HG02840 (cell line): ENCODE measurements at regions not wholly inside any gene's neighbourhood (a gene's known extent, or its start where the extent isn't known, plus 50 kb on each side); places are given as distances from the start of the nearest gene placed in this dataset.

Experiments used
- ATAC-seq: cut with Tn5 transposase; IDR thresholded peaks from one replicate; pipeline ENCODE4 v1.9.1; 2021; ENCODE audit warnings: mild to moderate bottlenecking, moderate library complexity, moderate number of reproducible peaks; ENCODE audit not compliant: unreplicated experiment, low FRiP score

DNA sequence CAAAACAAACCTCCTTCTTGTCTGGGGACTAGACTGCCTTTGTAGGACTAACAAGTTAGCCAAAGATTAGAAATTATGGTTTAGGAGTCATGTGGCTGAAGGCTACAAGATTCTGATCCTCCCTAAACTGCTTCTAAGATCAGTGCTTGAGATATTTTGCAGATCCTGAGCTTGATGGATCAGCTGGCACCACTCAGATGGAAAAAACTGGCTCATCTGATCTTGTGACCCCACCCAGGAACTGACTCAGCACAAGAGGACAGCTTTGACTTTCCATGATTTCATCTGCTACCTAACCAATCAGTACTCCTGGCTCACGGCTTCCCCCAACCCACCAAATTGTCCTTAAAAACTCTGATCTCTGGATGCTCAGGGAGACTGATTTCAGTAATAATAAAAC is 271.5 kb upstream of the TAC1 start:
- no peak for ATAC-seq

DNA sequence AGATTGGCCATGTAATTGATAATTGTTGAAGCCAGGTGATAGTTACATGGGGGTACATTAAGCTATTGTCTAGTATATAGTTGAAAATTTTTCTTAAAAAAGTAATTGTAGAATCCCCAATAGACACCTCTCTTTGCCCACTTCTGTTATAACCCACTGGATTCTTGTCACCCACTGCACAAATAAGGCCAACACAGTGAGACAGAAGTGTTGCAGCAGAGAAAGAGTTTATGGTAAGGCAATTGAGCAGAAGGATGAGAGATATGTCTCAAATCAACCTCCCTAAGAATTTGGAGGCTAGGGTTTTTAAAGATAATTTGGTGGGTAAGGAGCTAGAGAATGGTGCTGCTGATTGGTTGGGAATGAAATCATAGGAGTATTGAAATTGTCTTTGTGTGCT is 270.3 kb upstream of the TAC1 start:
- no peak for ATAC-seq

DNA sequence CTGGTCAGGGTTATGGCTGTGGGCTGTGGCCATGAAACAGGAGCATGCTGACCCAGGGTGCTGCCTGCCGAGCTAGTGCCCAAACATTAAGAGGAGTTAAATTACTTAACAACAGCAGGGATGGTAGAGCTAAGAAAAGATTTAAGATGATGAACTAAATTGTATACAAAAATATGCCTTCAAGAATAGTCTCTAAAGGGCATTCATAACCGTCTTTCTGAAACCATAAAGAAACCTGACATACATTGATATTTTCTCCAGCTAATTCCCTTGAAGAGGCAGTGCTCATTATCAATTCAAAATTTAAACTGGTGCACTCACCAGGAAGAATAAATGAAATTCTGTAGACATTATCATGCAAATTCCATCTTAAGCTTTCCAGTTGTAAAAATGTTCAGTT is 265.8 kb upstream of the TAC1 start:
- no peak for ATAC-seq

DNA sequence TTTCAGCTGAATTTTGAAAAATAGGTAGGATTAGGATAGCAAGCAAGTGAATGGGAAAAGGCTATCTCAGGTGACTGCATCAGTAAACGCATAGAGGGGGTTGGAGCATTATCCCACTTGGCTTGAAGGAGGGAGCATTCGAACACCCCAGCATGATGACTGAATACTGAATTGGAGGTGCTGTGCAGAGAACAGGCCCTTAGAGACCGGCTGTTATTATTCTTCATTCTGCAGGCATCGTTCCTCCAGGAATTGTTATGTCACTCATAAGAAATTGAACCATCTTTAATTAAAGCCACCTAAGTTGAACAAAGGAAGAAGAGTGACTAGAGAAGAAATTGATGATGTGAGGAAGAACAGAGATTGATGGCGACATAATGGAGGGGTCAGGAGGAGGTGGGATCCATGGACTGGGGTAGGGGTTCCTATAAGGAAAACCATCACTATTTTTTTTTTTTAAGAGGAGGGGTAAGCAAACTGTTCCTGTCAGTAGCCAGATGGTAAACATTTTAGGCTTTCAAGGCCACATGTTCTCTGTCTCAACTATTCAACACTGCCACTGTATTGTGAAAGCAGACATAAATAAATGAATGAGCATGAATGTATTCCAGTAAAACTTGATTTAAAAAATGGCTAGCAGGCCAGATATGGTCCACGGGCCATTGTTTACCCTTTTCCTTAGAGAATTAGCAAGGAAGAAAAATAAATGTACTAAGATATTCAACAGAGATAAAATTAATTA is 264.7 kb upstream of the TAC1 start:
- no peak for ATAC-seq

DNA sequence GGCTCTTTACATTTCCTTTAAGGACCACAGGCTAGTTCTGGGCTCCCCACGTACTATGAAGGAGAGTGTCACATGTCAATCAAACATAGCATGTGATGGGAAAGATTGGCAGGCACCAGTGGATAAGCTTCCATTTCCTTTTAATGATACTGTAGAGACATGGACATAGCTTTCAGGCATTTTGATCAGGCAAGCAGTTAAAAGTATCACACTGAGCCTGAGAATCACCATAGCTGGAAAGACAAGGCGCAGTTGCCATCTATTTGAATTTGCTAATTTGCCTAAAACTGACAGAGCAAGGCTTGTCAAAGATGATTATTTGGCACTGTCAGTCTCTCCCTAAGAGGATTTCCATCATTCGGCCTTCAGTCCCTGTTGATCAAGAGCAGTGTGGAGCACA is 263.4 kb upstream of the TAC1 start:
- ATAC-seq, result no peak

DNA sequence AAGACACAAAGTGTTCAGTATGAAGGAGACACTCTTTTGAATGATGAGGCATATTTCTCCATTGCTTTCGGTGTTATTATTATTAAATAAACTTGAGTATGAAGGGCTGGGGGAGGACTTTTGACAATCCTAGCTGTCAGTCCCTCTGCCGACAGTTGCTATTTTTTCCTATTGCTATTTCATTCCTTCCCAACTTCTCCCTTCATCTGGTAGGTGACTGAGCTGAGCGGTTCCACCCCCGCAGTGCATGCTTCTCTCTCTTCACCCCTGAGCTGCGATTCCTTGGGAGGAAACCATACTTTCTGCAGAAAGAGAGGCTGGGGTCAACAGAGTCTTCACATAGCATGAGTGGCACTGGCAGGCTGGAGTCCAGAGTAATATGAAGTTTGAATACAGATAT is 261.2 kb upstream of the TAC1 start:
- ATAC-seq, result no peak

DNA sequence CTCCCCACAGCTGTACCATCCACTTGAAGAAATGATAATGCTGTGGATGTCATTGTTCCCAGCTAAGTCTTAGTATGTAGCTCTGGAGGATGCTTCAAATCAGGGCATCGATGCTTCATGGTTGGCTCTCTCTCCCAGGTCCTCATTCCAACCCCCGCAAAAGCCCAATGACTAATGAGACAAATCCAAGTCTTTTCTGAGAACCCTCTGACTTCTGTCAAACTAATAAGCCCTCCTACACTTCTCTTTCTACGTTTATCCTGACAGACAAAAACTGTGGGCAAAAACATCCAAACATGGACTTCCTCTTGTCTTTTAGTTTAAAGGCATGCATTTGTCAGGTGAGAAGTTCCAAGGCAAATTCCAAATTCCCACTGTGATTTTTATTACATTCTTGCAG is 260.4 kb upstream of the TAC1 start:
- no peak for ATAC-seq

DNA sequence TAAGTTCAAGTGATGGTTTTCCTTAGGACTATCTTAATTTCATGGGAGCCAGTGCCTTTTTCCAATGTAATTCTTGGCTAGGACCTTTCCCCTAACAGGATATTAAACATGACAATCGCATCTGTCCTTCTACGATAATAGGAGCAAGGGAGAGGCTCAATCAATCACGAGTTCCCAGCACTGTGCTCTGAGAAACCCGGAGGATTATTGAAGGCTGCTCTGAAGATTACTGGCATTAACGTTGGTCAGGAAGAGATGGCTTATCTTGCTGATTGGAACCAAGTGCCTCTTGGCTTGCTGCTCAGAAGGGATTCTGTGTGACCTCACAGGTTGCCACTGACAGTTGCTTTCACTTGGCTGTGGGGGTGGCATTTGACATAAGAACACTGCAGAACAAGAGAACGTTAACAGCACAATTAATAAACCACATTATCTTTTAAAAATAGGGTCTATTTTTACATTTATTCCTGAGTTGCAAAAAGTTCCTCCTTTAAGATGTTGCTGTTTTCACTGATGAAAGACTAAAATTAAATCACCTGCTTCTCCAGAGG is 252.1 kb upstream of the TAC1 start:
- no peak for ATAC-seq

DNA sequence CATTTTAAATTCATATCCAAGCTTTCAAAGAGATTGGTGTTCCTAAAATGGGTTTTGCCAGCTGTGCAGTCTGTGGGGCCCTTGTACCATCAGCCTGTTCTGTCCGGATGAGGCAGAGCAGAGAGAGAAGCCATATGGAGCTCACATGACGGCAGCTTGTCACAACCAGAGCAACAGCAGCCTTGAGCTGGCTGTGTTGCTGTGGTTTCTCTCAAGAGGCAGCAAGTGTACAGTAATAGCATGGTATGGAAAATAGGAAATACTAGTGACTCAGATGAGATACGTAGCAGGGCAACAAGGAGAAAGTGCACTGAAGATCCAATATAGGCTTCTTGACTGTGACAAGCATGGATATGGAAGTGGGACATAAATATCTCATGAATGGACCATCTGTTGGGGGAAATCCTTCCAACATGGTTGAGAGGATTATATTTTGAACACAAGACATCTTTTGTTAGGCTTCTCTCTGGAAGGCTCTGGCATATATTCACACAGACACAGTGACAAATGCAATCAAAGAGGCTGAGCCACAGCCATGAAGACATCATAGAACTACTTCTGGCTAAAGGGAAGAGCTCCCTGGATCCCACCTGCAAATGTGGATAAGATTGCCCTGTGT is 251.0 kb upstream of the TAC1 start:
- no peak for ATAC-seq

DNA sequence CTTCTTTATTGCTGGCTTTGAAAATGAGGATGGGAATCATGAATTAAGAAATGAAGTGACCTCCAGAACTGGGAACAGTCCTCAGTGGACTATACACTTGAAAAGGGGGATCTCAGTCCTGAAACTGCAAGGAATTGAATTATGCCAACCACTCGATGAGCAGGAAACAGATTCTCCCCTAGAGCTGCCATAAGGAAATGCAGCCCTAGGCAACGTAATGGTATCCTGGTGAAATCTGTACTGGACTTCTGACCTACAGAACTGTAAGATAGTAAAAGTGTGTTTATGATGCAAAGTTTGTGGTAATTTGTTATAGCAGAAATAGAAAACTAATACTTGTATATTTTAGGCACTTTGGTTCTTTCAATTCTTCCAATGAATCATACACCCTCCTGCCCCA is 236.4 kb upstream of the TAC1 start:
- ATAC-seq, result no peak

DNA sequence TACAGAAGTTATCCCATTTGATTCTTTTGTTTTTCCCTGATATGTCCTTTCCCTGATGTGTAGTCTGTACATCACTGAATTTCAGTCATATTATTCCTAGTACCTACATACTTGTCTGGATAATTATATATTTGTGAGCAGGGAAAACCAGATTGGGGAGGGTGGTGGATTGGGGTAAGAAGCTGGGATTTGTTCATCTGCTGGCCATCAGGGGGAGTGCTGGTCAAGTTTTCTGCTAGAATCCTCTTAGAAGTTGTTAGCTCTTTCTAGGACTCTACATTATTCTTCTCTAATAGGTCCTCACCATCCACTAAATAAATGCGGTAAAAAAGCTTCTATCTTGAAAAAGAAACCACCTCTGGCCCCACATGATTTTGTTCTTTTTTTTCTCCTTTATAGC is 232.7 kb upstream of the TAC1 start:
- ATAC-seq, result no peak

DNA sequence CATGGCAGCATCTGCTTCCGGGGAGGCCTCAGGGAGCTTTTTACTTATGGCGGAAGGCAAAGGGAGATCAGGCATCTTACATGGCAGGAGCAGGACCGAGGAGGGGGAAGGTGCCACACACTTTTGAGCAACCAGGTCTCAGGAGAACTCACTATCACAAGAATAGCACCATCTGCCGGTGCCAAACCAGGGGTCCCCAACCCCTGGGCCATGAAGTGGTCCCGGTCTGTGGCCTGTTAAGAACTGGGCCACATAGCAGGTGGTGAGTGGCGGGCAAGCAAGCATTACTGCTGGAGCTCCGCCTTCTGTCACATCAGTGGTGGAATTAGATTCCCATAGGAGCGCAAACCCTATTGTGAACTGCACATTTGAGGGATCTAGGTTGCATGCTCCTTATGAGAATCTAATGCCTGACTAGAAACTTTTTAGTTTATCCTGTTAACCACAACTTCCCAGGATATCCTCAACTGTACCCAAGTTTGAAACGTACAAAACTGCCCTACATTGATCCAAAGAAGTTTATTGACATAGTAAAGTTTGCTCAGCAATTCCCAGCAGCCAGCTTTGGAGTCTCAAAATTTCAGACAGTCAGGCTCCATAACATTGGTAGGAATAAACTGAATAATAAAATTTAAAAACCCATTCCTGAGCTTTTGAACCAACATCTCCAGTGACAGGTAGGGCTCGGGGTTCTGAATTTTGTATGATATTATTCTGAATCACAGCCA is 228.4 kb upstream of the TAC1 start:
- no peak for ATAC-seq

DNA sequence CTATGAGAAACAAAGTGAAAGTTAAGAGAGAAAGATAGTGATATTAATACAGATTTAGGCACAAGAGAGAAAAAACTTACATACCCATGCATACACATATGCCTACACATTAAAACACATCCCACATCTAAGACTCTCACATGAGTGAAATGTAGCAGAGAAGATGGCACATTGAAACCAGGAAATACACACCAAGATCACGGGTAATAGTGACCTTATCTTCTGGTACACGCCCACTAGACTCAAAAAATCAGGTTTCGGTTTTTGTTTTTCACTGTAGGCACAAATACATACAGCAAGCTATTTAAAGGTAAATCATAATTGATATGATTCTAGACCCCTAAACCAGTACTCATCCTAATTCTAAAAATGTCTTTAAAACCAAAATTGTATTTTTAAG is 225.2 kb upstream of the TAC1 start:
- no peak for ATAC-seq

DNA sequence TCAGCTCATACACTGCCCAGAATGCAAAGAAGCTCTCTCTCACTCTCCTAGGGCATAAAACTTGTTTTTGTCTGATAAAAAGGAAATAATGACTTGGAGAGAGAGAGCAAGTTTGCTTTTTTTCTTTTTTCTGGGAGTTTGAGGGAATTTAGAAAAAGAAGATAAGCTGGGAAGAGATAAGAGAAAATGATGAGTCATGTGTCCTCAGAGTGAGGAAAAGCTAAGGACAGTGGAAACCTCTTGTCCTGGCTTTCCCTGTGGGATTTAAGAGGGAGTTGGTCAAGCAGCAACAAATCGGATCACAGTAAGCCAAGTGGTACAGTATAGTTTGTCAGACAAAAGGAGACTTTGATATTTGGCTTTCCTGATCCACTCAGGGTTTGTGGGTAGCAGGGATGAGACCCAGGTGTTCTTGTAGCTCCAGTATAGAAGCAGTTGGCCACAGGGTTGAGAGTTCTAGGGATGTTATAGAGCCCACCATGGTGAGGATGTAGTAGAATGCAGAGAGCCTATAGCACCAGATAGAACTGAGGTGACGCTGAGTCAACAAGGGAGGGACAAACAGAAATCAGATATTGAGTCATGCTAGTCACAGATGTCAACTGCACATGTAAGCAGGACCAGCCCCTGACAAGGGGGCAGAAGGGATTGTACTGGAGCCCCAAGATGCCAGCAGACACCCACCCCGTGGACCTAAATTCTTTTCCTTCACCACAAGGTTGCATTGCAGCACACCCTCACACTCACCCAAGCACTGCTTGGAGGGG is 219.3 kb upstream of the TAC1 start:
- ATAC-seq, result no peak

DNA sequence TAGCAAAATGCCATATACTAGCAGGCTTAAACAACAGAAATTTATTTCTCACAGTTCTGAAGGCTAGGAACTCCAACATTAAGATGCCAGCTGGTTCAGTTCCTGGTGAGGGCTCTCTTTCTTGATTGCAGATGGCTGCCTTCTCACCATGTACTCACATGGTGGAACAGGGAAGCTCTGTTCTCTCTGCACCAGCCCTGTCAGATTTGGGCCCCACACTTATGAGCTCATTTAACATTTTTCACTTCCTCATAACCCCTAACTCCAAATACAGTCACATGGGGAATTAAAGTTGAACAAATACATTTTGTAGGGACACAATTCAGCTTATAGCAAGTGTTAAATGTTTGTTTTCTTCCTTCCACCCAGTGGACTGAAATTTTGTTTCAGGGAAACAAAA is 218.6 kb upstream of the TAC1 start:
- ATAC-seq, result no peak

DNA sequence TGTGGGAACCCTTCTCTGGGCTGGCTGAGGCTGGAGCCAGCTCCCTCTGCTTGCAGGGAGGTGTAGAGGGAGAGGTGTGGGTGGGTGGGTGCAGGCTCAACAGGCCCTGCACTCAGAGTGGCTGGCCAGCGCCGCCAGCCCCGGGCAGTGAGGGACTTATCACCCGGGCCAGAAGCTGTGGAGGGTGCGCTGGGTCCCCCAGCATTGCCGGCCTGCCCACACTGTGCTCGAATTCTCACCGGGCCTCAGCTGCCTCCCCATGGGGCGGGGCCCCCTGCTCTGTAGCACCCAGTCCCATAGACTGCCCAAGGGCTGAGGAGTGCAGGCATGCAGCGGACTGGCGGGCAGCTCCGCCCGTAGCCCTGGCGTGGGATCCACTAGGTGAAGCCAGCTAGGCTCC is 190.7 kb upstream of the TAC1 start:
- ATAC-seq, result no peak

DNA sequence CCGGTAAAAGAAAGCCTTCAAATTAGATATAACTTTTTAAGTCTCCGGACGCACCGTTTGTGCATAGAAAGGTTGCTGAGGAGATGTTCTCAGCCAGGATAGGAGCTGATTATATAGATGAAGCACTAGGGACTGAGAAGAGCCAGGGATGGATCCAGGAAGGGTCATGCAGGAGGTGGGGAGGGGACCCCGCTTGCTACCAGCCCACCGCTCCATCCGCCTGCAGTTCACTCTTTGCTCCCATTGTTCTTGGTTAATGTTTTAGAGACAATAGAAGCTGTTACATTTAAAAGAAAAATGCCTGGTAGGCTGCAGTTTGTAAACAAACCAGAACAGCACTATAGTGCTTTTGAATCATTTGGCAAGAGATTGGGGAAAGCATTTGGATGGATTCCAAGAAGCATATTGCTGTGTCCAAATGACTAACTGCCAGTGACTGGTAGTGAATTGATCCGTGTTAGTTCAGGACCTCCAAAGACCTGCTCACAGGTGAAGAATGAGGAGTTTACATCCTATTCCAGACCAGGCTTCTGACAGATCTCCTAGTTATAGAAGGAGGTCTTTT is 175.9 kb upstream of the TAC1 start:
- ATAC-seq, result no peak

DNA sequence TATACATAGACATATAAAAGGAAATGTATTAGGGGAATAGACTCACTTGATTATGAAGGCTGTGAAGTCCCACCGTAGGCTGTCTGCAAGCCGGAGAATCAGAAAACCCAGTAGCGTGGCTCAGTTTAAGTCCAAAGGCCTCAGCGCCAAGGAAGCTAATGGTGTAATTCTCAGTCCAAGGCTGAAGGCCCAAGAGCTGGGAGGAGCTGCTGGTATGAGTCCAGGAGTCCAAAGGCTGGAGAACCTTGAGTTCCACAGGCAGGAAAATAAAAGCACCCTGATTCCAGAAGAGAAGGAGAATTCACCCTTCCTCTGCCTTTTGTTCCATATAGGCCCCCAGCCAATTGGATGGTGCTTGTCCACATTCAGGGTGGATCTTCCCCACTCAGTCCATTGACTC is 166.2 kb upstream of the TAC1 start:
- no peak for ATAC-seq

DNA sequence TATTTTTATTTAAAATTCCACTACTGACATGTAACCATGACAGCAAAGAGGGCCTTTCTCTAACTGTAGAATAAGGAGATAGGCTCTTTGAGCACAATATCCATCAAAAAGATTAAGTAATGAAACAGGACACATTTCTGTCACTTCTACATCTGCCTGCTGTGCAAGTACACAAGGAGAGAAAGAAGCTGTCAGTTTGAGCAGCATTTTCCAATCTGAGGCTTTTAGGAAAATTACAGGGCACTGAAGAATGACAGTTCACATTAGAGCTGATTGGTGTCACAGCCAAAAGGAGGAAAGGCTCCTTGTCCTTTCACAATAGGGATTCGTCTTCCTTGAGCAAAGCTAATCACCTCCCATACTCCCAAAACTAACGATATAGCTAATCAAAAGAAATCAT is 158.8 kb upstream of the TAC1 start:
- ATAC-seq, result no peak

DNA sequence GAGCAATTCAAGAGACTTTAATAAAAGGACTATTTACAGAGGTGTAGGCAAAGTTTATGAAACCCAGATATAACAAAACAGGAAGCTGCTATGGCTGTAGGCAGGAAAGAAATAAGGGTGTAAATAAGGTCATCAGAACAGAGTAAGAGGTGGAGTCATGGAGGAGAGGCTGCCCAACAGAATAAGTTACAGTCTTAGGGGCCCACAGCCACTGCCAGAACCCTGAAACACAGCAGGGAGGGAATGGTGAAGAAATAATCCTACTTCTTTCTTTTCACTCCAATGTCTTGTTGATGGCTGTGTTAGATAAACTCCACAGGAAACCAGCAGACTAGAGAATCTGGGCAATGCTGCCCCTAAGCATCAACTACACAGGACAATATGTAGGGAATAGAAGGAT is 155.8 kb upstream of the TAC1 start:
- ATAC-seq, result no peak

DNA sequence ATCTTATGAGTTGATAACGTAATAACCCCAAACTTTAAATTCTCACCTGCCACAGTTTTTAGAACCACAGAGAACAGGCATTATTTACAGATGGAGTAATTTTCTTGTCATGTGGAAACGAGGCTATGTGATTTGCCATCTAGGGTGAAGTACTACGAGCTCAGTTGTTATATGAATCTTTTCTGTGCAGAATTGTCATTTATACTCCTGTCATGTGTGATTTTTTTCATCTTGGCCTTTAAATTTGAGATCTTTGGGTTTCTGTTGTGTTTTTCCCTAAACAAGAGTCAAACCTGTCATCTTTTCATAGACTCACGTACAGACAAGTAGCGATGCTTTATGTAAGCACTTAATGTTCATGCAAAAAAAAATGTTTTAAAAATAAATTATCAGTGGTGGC is 153.7 kb upstream of the TAC1 start:
- ATAC-seq, result no peak
